GM19468 (cell line): ENCODE measurements at regions not wholly inside any gene's neighbourhood (a gene's known extent, or its start where the extent isn't known, plus 50 kb on each side); places are given as distances from the start of the nearest gene placed in this dataset.
A peak's percentile ranks its signal among the peaks of the same experiment; 100 is the strongest.

Experiments
- ATAC-seq: cut with Tn5 transposase; IDR thresholded peaks from one replicate; pipeline ENCODE4 v1.9.1; 2021; ENCODE audit warnings: mild to moderate bottlenecking, moderate library complexity, moderate number of reproducible peaks; ENCODE audit not compliant: unreplicated experiment; ENCODE audit errors: extremely low read depth

DNA sequence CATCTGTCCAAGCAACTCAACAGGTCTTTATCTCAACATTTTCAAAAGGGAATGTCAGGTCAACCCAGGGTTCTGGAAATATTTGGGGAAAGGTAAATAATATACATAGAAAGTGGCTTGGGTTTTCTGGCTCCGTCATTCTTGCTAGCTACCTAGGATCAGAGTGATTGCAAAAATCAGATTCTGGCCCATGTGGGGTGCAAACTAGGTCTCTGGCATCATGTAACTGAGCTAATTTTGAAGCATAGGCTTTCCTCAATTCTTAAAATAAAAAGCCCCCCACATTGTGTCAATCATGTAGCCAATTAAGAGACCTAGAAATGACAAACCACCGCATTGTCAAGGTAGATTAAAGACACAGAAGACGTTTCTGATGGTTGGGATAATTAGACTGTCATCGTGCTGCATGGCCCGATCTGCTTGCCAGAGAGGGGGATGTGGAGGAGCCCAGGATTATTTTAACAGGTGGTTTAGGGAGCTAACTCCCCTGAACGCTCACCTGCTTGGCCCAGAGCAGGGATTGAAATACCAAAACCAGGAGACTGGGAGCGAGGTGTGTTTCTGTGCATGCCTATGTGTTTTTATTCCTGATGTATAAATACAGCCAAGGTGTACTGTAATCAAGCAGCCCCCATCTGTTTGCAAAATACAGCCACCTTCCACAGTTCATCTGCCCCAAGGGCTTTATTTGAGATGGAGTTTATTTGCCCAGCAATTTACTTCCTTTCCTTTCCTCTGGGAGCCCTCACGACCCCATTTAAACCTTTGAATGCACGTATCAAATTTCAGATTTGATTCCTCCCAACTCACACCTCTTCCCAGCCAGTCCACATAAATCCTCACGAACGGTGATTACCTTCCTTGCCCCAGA is 189.5 kb downstream of the TTC8 start:
- no peak for ATAC-seq

DNA sequence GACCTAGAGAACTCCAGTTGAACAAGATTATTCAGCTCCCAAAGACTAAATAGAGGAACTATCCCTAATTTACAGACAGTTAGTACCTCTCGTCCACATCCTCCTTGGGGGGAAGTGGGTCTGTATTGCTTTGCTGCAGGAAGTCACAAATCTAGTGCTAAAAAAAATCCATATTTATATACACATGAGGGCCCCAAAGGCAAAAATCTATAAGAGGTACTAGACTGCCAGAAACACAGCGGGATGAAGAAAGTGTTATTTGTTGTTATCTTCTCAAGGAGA is 190.1 kb downstream of the TTC8 start:
- no peak for ATAC-seq

DNA sequence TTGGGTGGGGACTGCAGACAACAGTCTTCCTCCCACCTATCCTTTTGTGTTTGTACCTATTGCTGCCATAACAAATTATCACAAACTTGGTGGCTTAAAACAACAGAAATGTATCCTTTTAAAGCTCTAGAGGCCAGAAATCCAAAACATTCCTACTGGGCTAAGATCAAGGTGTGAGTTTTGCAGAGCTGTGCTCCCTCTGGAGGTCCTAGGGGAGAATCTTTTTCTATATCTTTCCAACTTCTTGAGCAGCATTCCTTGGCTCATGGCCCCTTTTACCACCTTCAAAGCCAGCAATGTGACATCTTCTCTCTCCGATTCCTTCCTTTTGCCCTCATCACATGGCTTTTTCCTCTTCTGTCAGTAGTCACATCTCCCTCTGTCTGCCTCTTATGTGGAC is 190.6 kb downstream of the TTC8 start:
- ATAC-seq, result no peak

- no peak for ATAC-seq
Observed at GRCh38 chr14:89017417-89017816, 193.0 kb downstream of the TTC8 start.

DNA sequence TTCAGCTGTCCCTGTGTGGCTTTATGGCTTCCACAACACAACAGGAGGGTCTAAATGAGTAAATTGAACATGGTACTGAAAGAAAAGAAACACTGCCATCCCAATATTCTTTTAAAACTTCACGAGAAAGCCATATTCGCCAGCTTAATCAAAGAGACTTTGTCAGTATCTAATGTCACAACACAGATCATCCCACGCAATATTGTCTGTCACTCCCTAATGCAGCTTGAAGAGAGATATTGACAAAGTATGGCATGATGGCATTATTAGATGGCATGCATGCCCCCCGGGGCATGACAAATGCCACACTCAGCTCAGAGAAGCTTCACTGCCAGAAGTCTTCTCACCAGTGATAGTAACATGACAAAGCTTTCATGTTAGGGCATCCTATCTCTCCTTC is 197.8 kb downstream of the TTC8 start:
- ATAC-seq, result no peak

- no peak for ATAC-seq
Observed at GRCh38 chr14:89024691-89025090, 200.2 kb downstream of the TTC8 start.

GRCh38 chr14:89025561-89026236 is 201.2 kb downstream of the TTC8 start:
- no peak for ATAC-seq

GRCh38 chr14:89027097-89027740 is 202.8 kb downstream of the TTC8 start:
- ATAC-seq, result peak; percentile 55

- no peak for ATAC-seq
Observed at GRCh38 chr14:89028462-89029134, 204.1 kb downstream of the TTC8 start.

GRCh38 chr14:89029961-89030694 is 205.7 kb downstream of the TTC8 start:
- no peak for ATAC-seq

DNA sequence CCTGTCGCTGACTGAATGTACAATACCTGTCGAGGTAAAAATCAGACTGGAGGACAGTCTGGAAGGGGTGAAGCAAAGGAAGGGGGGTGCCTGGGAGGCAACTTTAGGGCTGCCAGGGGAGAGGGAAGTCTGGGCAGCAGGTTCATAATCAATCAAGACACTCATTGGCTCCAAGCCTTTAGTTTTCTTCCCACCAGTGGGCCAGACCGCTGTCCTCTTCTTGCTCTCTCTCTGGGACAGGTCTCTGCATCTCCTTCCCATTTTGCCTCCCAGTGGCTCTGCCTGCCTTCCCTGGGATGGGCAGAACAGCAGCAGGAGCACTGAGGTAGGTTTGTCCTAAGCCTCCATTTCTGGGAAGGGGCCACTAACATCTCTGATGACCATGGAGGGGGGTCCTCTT is 206.5 kb downstream of the TTC8 start:
- ATAC-seq, result no peak

GRCh38 chr14:89032086-89032649 is 207.7 kb downstream of the TTC8 start:
- ATAC-seq, result no peak

DNA sequence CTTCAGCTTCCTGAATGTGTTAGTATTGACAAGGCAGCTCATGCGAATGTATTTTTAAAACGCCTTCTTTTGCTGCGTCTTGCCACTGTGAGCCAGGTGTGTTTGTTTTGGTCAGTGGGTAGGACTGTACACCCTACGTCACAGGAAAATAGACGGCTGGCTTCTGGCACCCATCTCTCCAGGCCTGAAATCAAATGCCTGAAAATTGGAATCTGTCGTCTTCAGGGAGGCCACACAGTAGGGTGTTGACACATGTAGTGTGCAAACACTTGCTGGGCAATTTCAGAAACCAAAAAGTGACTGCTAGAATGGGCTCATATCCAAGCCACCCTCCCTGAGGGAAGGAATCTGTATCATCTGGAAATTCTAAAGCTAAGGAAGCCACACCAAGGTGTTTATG is 209.3 kb downstream of the TTC8 start:
- no peak for ATAC-seq

- ATAC-seq, result no peak
Observed at GRCh38 chr14:89036371-89036770, 211.9 kb downstream of the TTC8 start.

DNA sequence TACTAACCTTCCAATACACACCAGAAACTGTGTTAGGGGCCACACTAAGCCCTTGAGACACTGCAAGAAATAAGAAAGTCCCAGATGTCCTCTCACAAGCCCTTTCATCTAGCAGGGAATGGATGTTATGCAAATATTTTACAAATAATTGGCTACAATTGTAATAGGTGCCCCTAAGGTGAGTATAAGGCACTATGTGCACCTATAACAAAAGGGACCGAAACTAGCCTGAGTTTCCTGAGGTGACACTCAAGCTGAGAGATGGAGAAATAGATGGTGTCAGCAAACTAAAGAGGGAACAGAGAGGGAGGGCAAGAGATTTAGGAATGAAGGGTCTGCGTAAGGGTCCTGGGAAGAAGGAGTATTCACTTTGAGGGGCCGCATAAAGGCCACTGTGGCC is 212.6 kb downstream of the TTC8 start:
- no peak for ATAC-seq

- ATAC-seq, result no peak
Observed at GRCh38 chr14:89040080-89040459, 215.6 kb downstream of the TTC8 start.

GRCh38 chr14:89040460-89041256 is 216.2 kb downstream of the TTC8 start:
- ATAC-seq, result no peak

- no peak for ATAC-seq
Observed at GRCh38 chr14:89041257-89041582, 216.8 kb downstream of the TTC8 start.

- ATAC-seq, result no peak
Observed at GRCh38 chr14:89042021-89042420, 217.6 kb downstream of the TTC8 start.
